ENCODE measurements at regions not wholly inside any gene's neighbourhood (a gene's known extent, or its start where the extent isn't known, plus 50 kb on each side); places are given as distances from the start of the nearest gene placed in this dataset.
A peak's percentile ranks its signal among the peaks of the same experiment; 100 is the strongest.

DNA sequence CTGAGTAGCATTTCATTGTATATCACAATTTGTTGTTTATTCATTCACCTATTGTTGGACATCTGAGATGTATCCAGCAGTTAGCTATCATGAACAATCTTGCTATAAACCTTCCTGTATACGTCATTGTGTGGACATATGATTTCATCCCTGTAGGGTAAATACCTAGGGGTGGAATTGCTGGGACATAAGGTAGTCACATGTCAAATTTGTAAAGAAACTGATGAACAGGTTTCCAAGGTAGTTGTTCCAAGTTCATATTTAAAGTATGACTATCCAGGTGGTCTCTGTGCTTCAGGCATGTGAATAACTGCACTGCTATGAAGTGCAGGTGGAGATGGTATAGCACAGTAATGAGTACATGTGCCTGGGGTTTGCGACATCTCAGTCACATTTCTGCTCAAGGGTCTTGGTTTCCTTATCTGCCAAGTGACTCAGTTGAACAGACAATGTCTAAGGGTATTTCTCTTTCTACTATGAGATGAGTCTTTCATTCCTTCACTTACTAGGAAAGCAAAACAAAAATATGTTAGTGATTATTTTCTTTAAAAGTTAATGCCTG, 229.0 kb upstream of the HES1 start:
- Mint-ChIP-seq H3K27ac (no peak overlapping the region), H3K27me3 (peaks cover 0 to 12% (median 2%) of the 10 kb centered on the region in 5 donors), H3K4me3 (no peak overlapping the region), H3K9me3 (peaks cover 0 to 14% (median 4%) of the 10 kb centered on the region in 11 donors), H3K36me3 (peaks cover 0 to 8% (median 3%) of the 10 kb centered on the region in 5 donors), H3K4me1 (peaks cover 10 to 29% (median 23%) of the 10 kb centered on the region in 7 donors)
- Histone ChIP-seq H3K9me3 (ENCODE audit: control insufficient read depth in 2 of 3, low read length in 3 of 3) (no peaks in the 10 kb centered on the region), H3K27ac (ENCODE audit: low read depth, low read length) (no peak overlapping the region), H3K36me3 (ENCODE audit: control insufficient read depth in 2 of 3, insufficient read depth in 3 of 3, low read length in 3 of 3) (no peaks in the 10 kb centered on the region), H3K4me1 (ENCODE audit: control insufficient read depth in 2 of 2, insufficient read depth in 2 of 2, low read length in 2 of 2) (peaks cover 12 to 14% of the 10 kb centered on the region in 2 donors), H3K4me3 (ENCODE audit: low read length) (no peak overlapping the region), H3K27me3 (ENCODE audit: control insufficient read depth in 2 of 2, insufficient read depth in 2 of 2, low read length in 2 of 2) (no peaks in the 10 kb centered on the region)
- intact Hi-C loops (cut with micrococcal nuclease), result no loop called here
- DNase-seq (no peak), ATAC-seq (no peak)
- ChIA-PET CTCF (no interaction called here), POLR2A (no interaction called here)

DNA sequence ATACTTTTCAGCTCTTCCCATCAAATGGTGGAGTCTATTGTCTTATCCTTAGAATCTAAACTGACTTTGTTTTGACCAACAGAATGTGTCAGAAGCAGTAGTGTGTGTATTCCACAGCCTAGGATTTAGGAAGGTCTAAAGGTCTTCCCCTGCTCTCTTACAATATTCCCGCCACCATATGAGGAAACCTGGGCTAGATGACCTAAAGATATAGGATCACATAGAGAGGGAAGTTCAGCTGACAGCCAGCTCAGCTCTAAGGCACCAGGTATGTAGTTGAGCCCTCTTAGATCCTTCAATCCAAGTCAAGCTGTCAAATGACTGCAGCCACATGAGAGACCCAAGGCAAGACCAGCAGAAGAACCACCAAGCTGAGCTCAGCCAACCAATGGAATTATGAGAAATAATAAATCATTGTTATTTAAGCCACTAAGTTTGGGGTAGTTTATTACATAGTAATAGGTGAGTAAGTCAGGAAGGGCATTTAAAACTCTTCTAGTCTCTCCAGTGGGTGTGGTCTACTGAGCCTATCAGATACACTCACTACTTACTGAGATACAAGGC, 227.7 kb upstream of the HES1 start:
- Mint-ChIP-seq H3K4me1 (peaks cover 12 to 41% (median 34%) of the 10 kb centered on the region in 7 donors), H3K9me3 (peaks cover 0 to 14% (median 4%) of the 10 kb centered on the region in 11 donors), H3K36me3 (peaks cover 0 to 8% (median 3%) of the 10 kb centered on the region in 5 donors), H3K27ac (no peak overlapping the region), H3K27me3 (peaks cover 0 to 12% (median 0%) of the 10 kb centered on the region in 5 donors), H3K4me3 (no peak overlapping the region)
- no peak overlapping the region for H3K4me3 ChIP-seq (ENCODE audit: low read length)
- ChIA-PET CTCF (no interaction called here), POLR2A (no interaction called here)
- intact Hi-C loops (cut with micrococcal nuclease), result no loop called here
- no peaks in the 10 kb centered on the region for H3K27me3 ChIP-seq (ENCODE audit: control insufficient read depth in 2 of 2, insufficient read depth in 2 of 2, low read length in 2 of 2)
- H3K36me3 ChIP-seq (ENCODE audit: control insufficient read depth in 2 of 3, insufficient read depth in 3 of 3, low read length in 3 of 3), result no peaks in the 10 kb centered on the region
- no peaks in the 10 kb centered on the region for H3K9me3 ChIP-seq (ENCODE audit: control insufficient read depth in 2 of 3, low read length in 3 of 3)
- peaks cover 12 to 19% of the 10 kb centered on the region in 2 donors for H3K4me1 ChIP-seq (ENCODE audit: control insufficient read depth in 2 of 2, insufficient read depth in 2 of 2, low read length in 2 of 2)
- H3K27ac ChIP-seq (ENCODE audit: low read depth, low read length), result no peak overlapping the region
- ATAC-seq (no peak), DNase-seq (no peak)

DNA sequence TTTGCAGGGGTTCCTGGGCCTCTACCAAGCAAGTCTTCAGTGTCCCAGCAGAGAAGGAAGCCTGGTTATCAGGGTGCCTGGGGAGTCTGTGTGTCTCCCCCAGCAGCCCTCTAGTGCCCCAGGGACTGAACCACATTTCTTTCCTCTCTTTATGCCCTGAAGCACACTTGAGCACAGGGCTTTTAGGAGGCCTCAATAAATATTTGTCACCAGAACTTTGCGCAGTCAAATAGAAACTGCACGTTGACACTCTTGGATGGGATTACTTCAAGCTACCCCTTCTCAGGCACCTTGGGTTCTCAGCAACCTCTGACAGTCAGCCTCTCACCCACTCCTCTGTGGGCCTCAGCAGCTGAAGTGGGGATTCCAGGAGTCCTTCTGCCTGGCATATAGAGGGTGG, 226.6 kb upstream of the HES1 start:
- Histone ChIP-seq H3K4me1 (ENCODE audit: control insufficient read depth in 2 of 2, insufficient read depth in 2 of 2, low read length in 2 of 2) (peaks cover 12 to 19% of the 10 kb centered on the region in 2 donors), H3K4me3 (ENCODE audit: low read length) (no peak overlapping the region), H3K9me3 (ENCODE audit: control insufficient read depth in 2 of 3, low read length in 3 of 3) (no peaks in the 10 kb centered on the region), H3K36me3 (ENCODE audit: control insufficient read depth in 2 of 3, insufficient read depth in 3 of 3, low read length in 3 of 3) (no peaks in the 10 kb centered on the region), H3K27ac (ENCODE audit: low read depth, low read length) (no peak overlapping the region), H3K27me3 (ENCODE audit: control insufficient read depth in 2 of 2, insufficient read depth in 2 of 2, low read length in 2 of 2) (no peaks in the 10 kb centered on the region)
- intact Hi-C loops (cut with micrococcal nuclease), result no loop called here
- H3K4me1 Mint-ChIP-seq, result peaks cover 12 to 41% (median 34%) of the 10 kb centered on the region in 7 donors
- H3K4me3 Mint-ChIP-seq, result no peak overlapping the region
- peaks cover 0 to 8% (median 3%) of the 10 kb centered on the region in 5 donors for H3K36me3 Mint-ChIP-seq
- ChIA-PET CTCF (no interaction called here), POLR2A (no interaction called here)
- DNase-seq (no peak), ATAC-seq (no peak)
- H3K9me3 Mint-ChIP-seq, result peaks cover 0 to 14% (median 4%) of the 10 kb centered on the region in 11 donors
- peak overlapping the region in 4 of 9 donors; percentile 22 to 86 (median 50) for H3K27ac Mint-ChIP-seq
- peaks cover 0 to 6% (median 0%) of the 10 kb centered on the region in 5 donors for H3K27me3 Mint-ChIP-seq

DNA sequence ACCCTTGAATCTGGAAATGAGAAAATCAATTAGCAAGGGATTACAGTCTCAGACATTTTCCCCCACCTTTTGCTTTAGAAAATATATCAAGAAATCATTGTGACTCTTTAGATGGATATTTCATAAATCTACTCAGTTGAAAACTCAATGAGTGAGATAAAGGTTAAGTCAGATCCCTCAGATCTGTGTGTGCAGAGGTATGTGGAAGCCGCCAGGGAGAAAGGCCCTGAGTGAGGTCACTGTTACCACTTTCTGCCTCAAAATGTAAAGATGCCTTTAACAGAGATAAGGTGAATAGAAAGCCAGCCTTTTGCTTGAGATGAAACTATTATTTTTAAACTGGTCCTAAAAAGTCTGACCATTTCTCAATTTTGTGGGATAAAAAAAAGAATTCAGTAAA, 225.6 kb upstream of the HES1 start:
- intact Hi-C loops (cut with micrococcal nuclease), result no loop called here
- peak overlapping the region in 4 of 10 donors; percentile 23 to 70 (median 61) for H3K4me3 Mint-ChIP-seq
- H3K36me3 ChIP-seq (ENCODE audit: control insufficient read depth in 2 of 3, insufficient read depth in 3 of 3, low read length in 3 of 3), result no peaks in the 10 kb centered on the region
- H3K4me1 ChIP-seq (ENCODE audit: control insufficient read depth in 2 of 2, insufficient read depth in 2 of 2, low read length in 2 of 2), result peaks cover 12 to 19% of the 10 kb centered on the region in 2 donors
- no peak overlapping the region for H3K27ac ChIP-seq (ENCODE audit: low read depth, low read length)
- no peak for ATAC-seq
- H3K9me3 Mint-ChIP-seq, result peaks cover 0 to 14% (median 4%) of the 10 kb centered on the region in 11 donors
- POLR2A ChIA-PET, result no interaction called here
- peak overlapping the region in 7 of 9 donors; percentile 10 to 96 (median 86) for H3K27ac Mint-ChIP-seq
- no peaks in the 10 kb centered on the region for H3K9me3 ChIP-seq (ENCODE audit: control insufficient read depth in 2 of 3, low read length in 3 of 3)
- H3K27me3 ChIP-seq (ENCODE audit: control insufficient read depth in 2 of 2, insufficient read depth in 2 of 2, low read length in 2 of 2), result no peaks in the 10 kb centered on the region
- CTCF ChIA-PET, result no interaction called here
- peaks cover 12 to 41% (median 34%) of the 10 kb centered on the region in 7 donors for H3K4me1 Mint-ChIP-seq
- H3K27me3 Mint-ChIP-seq, result no peaks in the 10 kb centered on the region
- H3K4me3 ChIP-seq (ENCODE audit: low read length), result no peak overlapping the region
- H3K36me3 Mint-ChIP-seq, result peaks cover 0 to 8% (median 3%) of the 10 kb centered on the region in 5 donors
- DNase-seq, result no peak

- Histone ChIP-seq H3K36me3 (ENCODE audit: control insufficient read depth in 2 of 3, insufficient read depth in 3 of 3, low read length in 3 of 3) (no peaks in the 10 kb centered on the region), H3K4me3 (ENCODE audit: low read length) (no peak overlapping the region), H3K27ac (ENCODE audit: low read depth, low read length) (peak overlapping the region; percentile 58), H3K4me1 (ENCODE audit: control insufficient read depth in 2 of 2, insufficient read depth in 2 of 2, low read length in 2 of 2) (peaks cover 12 to 19% of the 10 kb centered on the region in 2 donors), H3K27me3 (ENCODE audit: control insufficient read depth in 2 of 2, insufficient read depth in 2 of 2, low read length in 2 of 2) (no peaks in the 10 kb centered on the region), H3K9me3 (ENCODE audit: control insufficient read depth in 2 of 3, low read length in 3 of 3) (no peaks in the 10 kb centered on the region)
- H3K4me3 Mint-ChIP-seq, result peak overlapping the region in 9 of 10 donors; percentile 12 to 86 (median 57)
- H3K27me3 Mint-ChIP-seq, result peaks cover 0 to 3% (median 0%) of the 10 kb centered on the region in 5 donors
- intact Hi-C loops (cut with micrococcal nuclease), result no loop called here
- H3K27ac Mint-ChIP-seq, result peak overlapping the region; percentile 74 to 96 (median 90)
- H3K36me3 Mint-ChIP-seq, result peaks cover 0 to 8% (median 3%) of the 10 kb centered on the region in 5 donors
- peaks cover 0 to 14% (median 4%) of the 10 kb centered on the region in 11 donors for H3K9me3 Mint-ChIP-seq
- ChIA-PET POLR2A (no interaction called here), CTCF (no interaction called here)
- ATAC-seq (peak; percentile 49), DNase-seq (peak in 4 of 9 donors; percentile 4 to 29 (median 20))
- H3K4me1 Mint-ChIP-seq, result peaks cover 10 to 41% (median 34%) of the 10 kb centered on the region in 7 donors
Measured at GRCh38 chr3:193910886-193911738, 224.8 kb upstream of the HES1 start.

GRCh38 chr3:193911784-193912340, 224.1 kb upstream of the HES1 start:
- intact Hi-C loops (cut with micrococcal nuclease), result no loop called here
- no peak overlapping the region for H3K4me3 ChIP-seq (ENCODE audit: low read length)
- peaks cover 0 to 14% (median 3%) of the 10 kb centered on the region in 11 donors for H3K9me3 Mint-ChIP-seq
- no peaks in the 10 kb centered on the region for H3K9me3 ChIP-seq (ENCODE audit: control insufficient read depth in 2 of 3, low read length in 3 of 3)
- H3K4me1 Mint-ChIP-seq, result peaks cover 10 to 37% (median 34%) of the 10 kb centered on the region in 7 donors
- H3K27ac ChIP-seq (ENCODE audit: low read depth, low read length), result peak overlapping the region; percentile 58
- CTCF ChIA-PET, result no interaction called here
- POLR2A ChIA-PET, result no interaction called here
- H3K27ac Mint-ChIP-seq, result peak overlapping the region; percentile 74 to 96 (median 90)
- no peaks in the 10 kb centered on the region for H3K27me3 ChIP-seq (ENCODE audit: control insufficient read depth in 2 of 2, insufficient read depth in 2 of 2, low read length in 2 of 2)
- H3K4me1 ChIP-seq (ENCODE audit: control insufficient read depth in 2 of 2, insufficient read depth in 2 of 2, low read length in 2 of 2), result peaks cover 12 to 19% of the 10 kb centered on the region in 2 donors
- H3K4me3 Mint-ChIP-seq, result peak overlapping the region; percentile 12 to 86 (median 63)
- H3K36me3 Mint-ChIP-seq, result peaks cover 0 to 8% (median 0%) of the 10 kb centered on the region in 5 donors
- peak in 5 of 9 donors; percentile 4 to 18 (median 9) for DNase-seq
- no peaks in the 10 kb centered on the region for H3K36me3 ChIP-seq (ENCODE audit: control insufficient read depth in 2 of 3, insufficient read depth in 3 of 3, low read length in 3 of 3)
- peak; percentile 16 for ATAC-seq
- H3K27me3 Mint-ChIP-seq, result peaks cover 0 to 5% (median 0%) of the 10 kb centered on the region in 5 donors
